ENCODE measurements at regions not wholly inside any gene's neighbourhood (a gene's known extent, or its start where the extent isn't known, plus 50 kb on each side); places are given as distances from the start of the nearest gene placed in this dataset.
"Not testable (repeated sequence)": the region's sequence is repeated elsewhere in the genome, so short reads cannot be mapped to it uniquely, and the experiment has no call there.

GRCh38 chr10:109618748-109619147 lies 304.6 kb downstream of the XPNPEP1 start:
- H3K27me3 ChIP-seq (ENCODE audit: control insufficient read depth in 4 of 4, insufficient read depth in 4 of 4, low read length in 3 of 4) = no peaks in the 10 kb centered on the region
- H3K36me3 ChIP-seq (ENCODE audit: control insufficient read depth in 4 of 4, insufficient read depth in 3 of 4, low read depth in 1 of 4, low read length in 3 of 4) = no peaks in the 10 kb centered on the region
- no peak overlapping the region for H3K9ac ChIP-seq (ENCODE audit: low read depth in 1 of 2, low read length in 2 of 2)
- no peak for DNase-seq (ENCODE audit: low spot score)
- H3K27ac ChIP-seq (ENCODE audit: low read depth in 1 of 2, low read length in 2 of 2) = no peak overlapping the region
- no peaks in the 10 kb centered on the region for H3K4me1 ChIP-seq (ENCODE audit: control insufficient read depth in 4 of 4, insufficient read depth in 4 of 4, low read length in 3 of 4)
- H3K9me3 ChIP-seq (ENCODE audit: control insufficient read depth in 4 of 4, low read length in 3 of 4) = no peaks in the 10 kb centered on the region
- WGBS = 92% methylated on average over 1 of the region's 1 CpG
- no peak overlapping the region for H3K4me3 ChIP-seq (ENCODE audit: low read depth in 1 of 3, low read length in 3 of 3)
- TF ChIP-seq FOXA2 (IDR thresholded peaks at IDR 0.05) (no peak), REST (IDR thresholded peaks at IDR 0.05) (no peak), ATF3 (IDR thresholded peaks at IDR 0.05) (no peak), GABPA (IDR thresholded peaks at IDR 0.05 in 1 of 2, conservative IDR thresholded peaks at IDR 0.05 in 1 of 2) (no peak), MAX (IDR thresholded peaks at IDR 0.05) (no peak), HNF4G (IDR thresholded peaks at IDR 0.05) (no peak), YY1 (IDR thresholded peaks at IDR 0.05) (no peak), FOXA1 (IDR thresholded peaks at IDR 0.05) (no peak), TAF1 (conservative IDR thresholded peaks at IDR 0.05) (no peak), SP1 (IDR thresholded peaks at IDR 0.05) (no peak)

GRCh38 chr10:109618301-109618700 lies 305.0 kb downstream of the XPNPEP1 start:
- WGBS = 0% methylated on average over 1 of the region's 1 CpG

GRCh38 chr10:109616359-109616980 lies 306.8 kb downstream of the XPNPEP1 start:
- no peaks in the 10 kb centered on the region for H3K27me3 ChIP-seq (ENCODE audit: control insufficient read depth in 4 of 4, insufficient read depth in 4 of 4, low read length in 3 of 4)
- 71% methylated on average over 3 of the region's 3 CpGs for WGBS
- no peak overlapping the region for H3K9ac ChIP-seq (ENCODE audit: low read depth in 1 of 2, low read length in 2 of 2)
- H3K4me3 ChIP-seq (ENCODE audit: low read depth in 1 of 3, low read length in 3 of 3) = no peak overlapping the region
- H3K27ac ChIP-seq (ENCODE audit: low read depth in 1 of 2, low read length in 2 of 2) = no peak overlapping the region
- no peaks in the 10 kb centered on the region for H3K36me3 ChIP-seq (ENCODE audit: control insufficient read depth in 4 of 4, insufficient read depth in 3 of 4, low read depth in 1 of 4, low read length in 3 of 4)
- no peak for DNase-seq (ENCODE audit: low spot score)
- H3K4me1 ChIP-seq (ENCODE audit: control insufficient read depth in 4 of 4, insufficient read depth in 4 of 4, low read length in 3 of 4) = no peaks in the 10 kb centered on the region
- no peaks in the 10 kb centered on the region for H3K9me3 ChIP-seq (ENCODE audit: control insufficient read depth in 4 of 4, low read length in 3 of 4)
- no peak for TF ChIP-seq SP1 (IDR thresholded peaks at IDR 0.05)
- no peak for TF ChIP-seq YY1 (IDR thresholded peaks at IDR 0.05)
- no peak for TF ChIP-seq ATF3 (IDR thresholded peaks at IDR 0.05)
- no peak for TF ChIP-seq CTCF (IDR thresholded peaks at IDR 0.05; ENCODE audit: low read depth, low read length, missing input control)
- no peak for TF ChIP-seq MAX (IDR thresholded peaks at IDR 0.05)

More at GRCh38 chr10:109618301-109618700, 305.0 kb downstream of the XPNPEP1 start:
- Histone ChIP-seq H3K27ac (ENCODE audit: low read depth in 1 of 2, low read length in 2 of 2) (no peak overlapping the region), H3K9me3 (ENCODE audit: control insufficient read depth in 4 of 4, low read length in 3 of 4) (no peaks in the 10 kb centered on the region), H3K36me3 (ENCODE audit: control insufficient read depth in 4 of 4, insufficient read depth in 3 of 4, low read depth in 1 of 4, low read length in 3 of 4) (no peaks in the 10 kb centered on the region), H3K4me1 (ENCODE audit: control insufficient read depth in 4 of 4, insufficient read depth in 4 of 4, low read length in 3 of 4) (no peaks in the 10 kb centered on the region), H3K9ac (ENCODE audit: low read depth in 1 of 2, low read length in 2 of 2) (no peak overlapping the region), H3K4me3 (ENCODE audit: low read depth in 1 of 3, low read length in 3 of 3) (no peak overlapping the region), H3K27me3 (ENCODE audit: control insufficient read depth in 4 of 4, insufficient read depth in 4 of 4, low read length in 3 of 4) (no peaks in the 10 kb centered on the region)
- no peak for DNase-seq (ENCODE audit: low spot score)
- TF ChIP-seq HNF4G (IDR thresholded peaks at IDR 0.05) (no peak), FOXA1 (IDR thresholded peaks at IDR 0.05) (no peak), MAX (IDR thresholded peaks at IDR 0.05) (no peak), RAD21 (IDR thresholded peaks at IDR 0.05) (no peak), NR2F2 (IDR thresholded peaks at IDR 0.05) (no peak), RXRA (IDR thresholded peaks at IDR 0.05) (no peak), ATF3 (IDR thresholded peaks at IDR 0.05) (no peak)

GRCh38 chr10:109595356-109595755 lies 328.0 kb downstream of the XPNPEP1 start:
- 79% methylated on average over 1 of the region's 1 CpG for WGBS

More at GRCh38 chr10:109595356-109595755, 328.0 kb downstream of the XPNPEP1 start:
- not testable (repeated sequence) for H3K9me3 ChIP-seq (ENCODE audit: control insufficient read depth in 4 of 4, low read length in 3 of 4); H3K36me3 ChIP-seq (ENCODE audit: control insufficient read depth in 4 of 4, insufficient read depth in 3 of 4, low read depth in 1 of 4, low read length in 3 of 4); H3K4me1 ChIP-seq (ENCODE audit: control insufficient read depth in 4 of 4, insufficient read depth in 4 of 4, low read length in 3 of 4); H3K27me3 ChIP-seq (ENCODE audit: control insufficient read depth in 4 of 4, insufficient read depth in 4 of 4, low read length in 3 of 4); H3K27ac ChIP-seq (ENCODE audit: low read depth in 1 of 2, low read length in 2 of 2); H3K9ac ChIP-seq (ENCODE audit: low read depth in 1 of 2, low read length in 2 of 2); DNase-seq (ENCODE audit: low spot score); H3K4me3 ChIP-seq (ENCODE audit: low read depth in 1 of 3, low read length in 3 of 3)

Measured in liver (tissue), 8 donors.